H9 (cell line): ENCODE measurements at regions not wholly inside any gene's neighbourhood (a gene's known extent, or its start where the extent isn't known, plus 50 kb on each side); places are given as distances from the start of the nearest gene placed in this dataset.

ENCODE experiments used
- DNase-seq: peaks from one replicate; pipeline ENCODE4 v3.0.0-alpha.2; 2017
- H2AFZ ChIP-seq: one replicate; pipeline ENCODE4 v1.6.1; 2013; ENCODE audit warnings: mild to moderate bottlenecking, low read length, control low read depth, moderate library complexity
- H2AK5ac ChIP-seq: 2 replicates; pipeline ENCODE4 v1.6.1; 2013; ENCODE audit warnings: low read length, control low read depth, mixed read lengths; ENCODE audit not compliant: insufficient read length
- H2BK120ac ChIP-seq: one replicate; pipeline ENCODE4 v1.6.1; 2013; ENCODE audit warnings: low read depth, mild to moderate bottlenecking, low read length, control low read depth, inconsistent platforms; ENCODE audit not compliant: poor library complexity, severe bottlenecking
- H2BK12ac ChIP-seq: 2 replicates; pipeline ENCODE4 v1.6.1; 2013; ENCODE audit warnings: low read length, control low read depth, mixed read lengths, low read depth; ENCODE audit not compliant: insufficient read length
- H2BK15ac ChIP-seq: 2 replicates; pipeline ENCODE4 v1.6.1; 2013; ENCODE audit warnings: low read depth, low read length, control low read depth
- H2BK20ac ChIP-seq: one replicate; pipeline ENCODE4 v1.6.1; 2013; ENCODE audit warnings: low read depth, mild to moderate bottlenecking, low read length, control low read depth, inconsistent platforms; ENCODE audit not compliant: poor library complexity, severe bottlenecking
- H2BK5ac ChIP-seq: 2 replicates; pipeline ENCODE4 v1.6.1; 2013; ENCODE audit warnings: low read length, control low read depth, mixed read lengths; ENCODE audit not compliant: insufficient read length
- H3K14ac ChIP-seq: 2 replicates; pipeline ENCODE4 v1.6.1; 2013; ENCODE audit warnings: low read length, control low read depth; ENCODE audit not compliant: insufficient read depth
- H3K18ac ChIP-seq: 2 replicates; pipeline ENCODE4 v1.6.1; 2013; ENCODE audit warnings: low read depth, mild to moderate bottlenecking, mixed read lengths, low read length, control low read depth; ENCODE audit not compliant: insufficient read length
- H3K23ac ChIP-seq: 2 replicates; pipeline ENCODE4 v1.6.1; 2013; ENCODE audit warnings: low read length, control low read depth, mixed read lengths, low read depth; ENCODE audit not compliant: insufficient read length
- H3K23me2 ChIP-seq: 2 replicates; pipeline ENCODE4 v1.6.1; 2013; ENCODE audit warnings: low read depth, mild to moderate bottlenecking, mixed read lengths, low read length, control low read depth; ENCODE audit not compliant: insufficient read length, poor library complexity, severe bottlenecking
- H3K27ac ChIP-seq: 2 replicates; pipeline ENCODE4 v1.5.1; 2013; ENCODE audit warnings: low read length, control low read depth, mixed read lengths, low read depth; ENCODE audit not compliant: insufficient read length
- H3K27me3 ChIP-seq: 2 replicates; pipeline ENCODE4 v1.6.1; 2013; ENCODE audit warnings: low read length, control low read depth, inconsistent platforms; ENCODE audit not compliant: insufficient read depth
- H3K4ac ChIP-seq: 2 replicates; pipeline ENCODE4 v1.6.1; 2013; ENCODE audit warnings: low read depth, mild to moderate bottlenecking, control low read depth, inconsistent platforms, low read length, moderate library complexity
- H3K4me1 ChIP-seq: 2 replicates; pipeline ENCODE4 v1.6.1; 2013; ENCODE audit warnings: low read length, control low read depth, inconsistent platforms; ENCODE audit not compliant: insufficient read depth
- H3K4me2 ChIP-seq: 2 replicates; pipeline ENCODE4 v1.6.1; 2013; ENCODE audit warnings: low read length, control low read depth, mixed read lengths; ENCODE audit not compliant: insufficient read length, insufficient read depth
- H3K56ac ChIP-seq: 2 replicates; pipeline ENCODE4 v1.6.1; 2013; ENCODE audit warnings: low read depth, mild to moderate bottlenecking, mixed read lengths, low read length, control low read depth; ENCODE audit not compliant: insufficient read length
- H3K79me1 ChIP-seq: 2 replicates; pipeline ENCODE4 v1.6.1; 2013; ENCODE audit warnings: low read depth, mild to moderate bottlenecking, moderate library complexity, low read length, control low read depth, inconsistent platforms; ENCODE audit not compliant: insufficient read depth, poor library complexity, severe bottlenecking
- H3K79me2 ChIP-seq: 2 replicates; pipeline ENCODE4 v1.6.1; 2013; ENCODE audit warnings: low read length, control low read depth, inconsistent platforms; ENCODE audit not compliant: insufficient read depth
- H3K9ac ChIP-seq: 2 replicates; pipeline ENCODE4 v1.6.1; 2013; ENCODE audit warnings: low read length, control low read depth, mixed read lengths; ENCODE audit not compliant: insufficient read length; ENCODE audit errors: extremely low read depth
- H3K9me3 ChIP-seq: one replicate; pipeline ENCODE4 v1.6.1; 2013; ENCODE audit warnings: low read depth, low read length, inconsistent platforms; ENCODE audit not compliant: control insufficient read depth
- H3T11ph ChIP-seq: one replicate; pipeline ENCODE4 v1.6.1; 2013; ENCODE audit warnings: mild to moderate bottlenecking, low read length, control low read depth, inconsistent platforms
- H4K20me1 ChIP-seq: one replicate; pipeline ENCODE4 v1.6.1; 2013; ENCODE audit not compliant: control insufficient read depth, insufficient read length, insufficient read depth
- H4K5ac ChIP-seq: 2 replicates; pipeline ENCODE4 v1.6.1; 2013; ENCODE audit warnings: low read depth, mild to moderate bottlenecking, mixed read lengths, low read length, control low read depth; ENCODE audit not compliant: insufficient read length
- H4K8ac ChIP-seq: replicated peaks from 2 replicates; pipeline ENCODE4 v1.6.1; 2013; ENCODE audit warnings: low read length, control low read depth, mixed read lengths, low read depth; ENCODE audit not compliant: insufficient read length
- H4K91ac ChIP-seq: 2 replicates; pipeline ENCODE4 v1.6.1; 2013; ENCODE audit warnings: low read depth, mild to moderate bottlenecking, moderate library complexity, mixed read lengths, low read length, control low read depth; ENCODE audit not compliant: insufficient read length
- H3K27ac Mint-ChIP-seq, 3 experiments: 2 replicates in 2 of 3; 3 replicates in 1 of 3; pipeline ENCODE4 v1.8.0; 2020 to 2021; ENCODE audit warnings: mixed read lengths in 3 of 3, mild to moderate bottlenecking in 1 of 3, moderate library complexity in 1 of 3
- H3K27me3 Mint-ChIP-seq: 2 replicates; pipeline ENCODE4 v1.8.0; 2021; ENCODE audit warnings: low read depth, mild to moderate bottlenecking, moderate library complexity, mixed read lengths
- H3K36me3 Mint-ChIP-seq, 3 experiments: 2 replicates in 2 of 3; 3 replicates in 1 of 3; pipeline ENCODE4 v1.8.0; 2020 to 2021; ENCODE audit warnings: low read depth in 3 of 3, mixed read lengths in 3 of 3; ENCODE audit not compliant: insufficient read depth in 1 of 3
- H3K4me1 Mint-ChIP-seq, 2 experiments: 2 replicates each; pipeline ENCODE4 v1.8.0; 2020; ENCODE audit warnings: mixed read lengths in 2 of 2
- H3K4me3 Mint-ChIP-seq, 2 experiments: 2 replicates in 1 of 2; 3 replicates in 1 of 2; pipeline ENCODE4 v1.8.0; 2020 to 2021; ENCODE audit warnings: mild to moderate bottlenecking in 2 of 2, mixed read lengths in 2 of 2, moderate library complexity in 1 of 2
- H3K9me3 Mint-ChIP-seq, 2 experiments: 2 replicates in 1 of 2; 3 replicates in 1 of 2; pipeline ENCODE4 v1.8.0; 2020; ENCODE audit warnings: mild to moderate bottlenecking in 2 of 2, mixed read lengths in 2 of 2, moderate library complexity in 1 of 2
- CTCF ChIP-seq: fragments of 200-600 bp; sonication (generic); conservative IDR thresholded peaks from 3 replicates; pipeline ENCODE4 v1.8.0; 2021; ENCODE audit warnings: antibody characterized with exemption, mild to moderate bottlenecking
- WGBS: extraction: QIAGEN DNeasy Blood & Tissue Kit; methylation state at CpG from one replicate; pipeline ENCODE4 v1.1.7; 2013; ENCODE audit warnings: missing lambda C conversion rate, low lambda C conversion rate, mixed read lengths; ENCODE audit not compliant: insufficient read length; ENCODE audit errors: extremely low coverage; 5-methylcytosine and 5-hydroxymethylcytosine counted together

- Mint-ChIP-seq H3K27me3 (no peaks in the 10 kb centered on the region), H3K9me3 (no peaks in the 10 kb centered on the region), H3K27ac (no peak overlapping the region), H3K4me1 (no peaks in the 10 kb centered on the region), H3K4me3 (no peak overlapping the region), H3K36me3 (no peaks in the 10 kb centered on the region)
- Histone ChIP-seq H2BK15ac (no peak overlapping the region), H3K9ac (no peak overlapping the region), H3K23me2 (no peaks in the 10 kb centered on the region), H4K91ac (no peak overlapping the region), H2AFZ (no peak overlapping the region), H3K4me1 (no peaks in the 10 kb centered on the region), H3K56ac (no peak overlapping the region), H2BK20ac (no peak overlapping the region), H2AK5ac (no peak overlapping the region), H2BK120ac (no peak overlapping the region), H3K79me2 (no peaks in the 10 kb centered on the region), H3K18ac (no peak overlapping the region), H3K9me3 (no peaks in the 10 kb centered on the region), H3K4me2 (no peak overlapping the region), H3K14ac (no peak overlapping the region), H3K79me1 (no peaks in the 10 kb centered on the region), H4K20me1 (no peaks in the 10 kb centered on the region), H3T11ph (no peak overlapping the region), H3K27me3 (no peaks in the 10 kb centered on the region), H3K4ac (no peak overlapping the region), H3K23ac (no peak overlapping the region), H2BK12ac (no peak overlapping the region), H4K5ac (no peak overlapping the region), H2BK5ac (no peak overlapping the region), H4K8ac (no peak overlapping the region), H3K27ac (no peak overlapping the region)
- WGBS = no CpG with 5 or more reads among the region's 4 CpGs
- no peak for DNase-seq
- no peak for TF ChIP-seq CTCF
These were observed 387.8 kb downstream of the BMP2 start for GRCh38 chr20:7155282-7155681.
